GM04504 (cell line): ENCODE measurements at regions not wholly inside any gene's neighbourhood (a gene's known extent, or its start where the extent isn't known, plus 50 kb on each side); places are given as distances from the start of the nearest gene placed in this dataset.

ENCODE experiments used
- DNase-seq: peaks from one replicate; pipeline ENCODE4 v3.0.0-alpha.2; 2012; ENCODE audit warnings: low read depth

- DNase-seq = no peak
These were observed 135.7 kb downstream of the DSEL start for GRCh38 chr18:67380867-67381266.

- no peak for DNase-seq
These were observed 136.5 kb downstream of the DSEL start for GRCh38 chr18:67379981-67380380.

GRCh38 chr18:67376372-67376771, 140.1 kb downstream of the DSEL start:
- DNase-seq = no peak

- no peak for DNase-seq
These were observed 142.9 kb downstream of the DSEL start for GRCh38 chr18:67373636-67374035.

GRCh38 chr18:67367540-67367939, 149.0 kb downstream of the DSEL start:
- DNase-seq = no peak

- DNase-seq = no peak
These were observed 152.8 kb downstream of the DSEL start for GRCh38 chr18:67363694-67364093.

GRCh38 chr18:67362906-67363305, 153.6 kb downstream of the DSEL start:
- no peak for DNase-seq

GRCh38 chr18:67359873-67360838, 156.4 kb downstream of the DSEL start:
- DNase-seq = peak; percentile 81

GRCh38 chr18:67358947-67359346, 157.6 kb downstream of the DSEL start:
- DNase-seq = no peak

- DNase-seq = no peak
These were observed 161.8 kb downstream of the DSEL start for GRCh38 chr18:67354692-67355091.

- DNase-seq = no peak
These were observed 162.4 kb downstream of the DSEL start for GRCh38 chr18:67354091-67354490.

- DNase-seq = no peak
These were observed 169.1 kb downstream of the DSEL start for GRCh38 chr18:67347438-67347837.

- no peak for DNase-seq
These were observed 174.4 kb downstream of the DSEL start for GRCh38 chr18:67342159-67342558.

GRCh38 chr18:67337696-67338095, 178.8 kb downstream of the DSEL start:
- DNase-seq = no peak

GRCh38 chr18:67331857-67332256, 184.7 kb downstream of the DSEL start:
- DNase-seq = no peak

GRCh38 chr18:67319109-67319508, 197.4 kb downstream of the DSEL start:
- DNase-seq = no peak

GRCh38 chr18:67318651-67319050, 197.9 kb downstream of the DSEL start:
- peak; percentile 17 for DNase-seq

GRCh38 chr18:67310826-67311225, 205.7 kb downstream of the DSEL start:
- no peak for DNase-seq

- no peak for DNase-seq
These were observed 207.7 kb downstream of the DSEL start for GRCh38 chr18:67308819-67309218.

- no peak for DNase-seq
These were observed 211.1 kb downstream of the DSEL start for GRCh38 chr18:67305466-67305865.

- no peak for DNase-seq
These were observed 214.5 kb downstream of the DSEL start for GRCh38 chr18:67302043-67302442.

- DNase-seq = no peak
These were observed 214.9 kb downstream of the DSEL start for GRCh38 chr18:67301592-67301991.

- no peak for DNase-seq
These were observed 216.0 kb downstream of the DSEL start for GRCh38 chr18:67300498-67300897.

- no peak for DNase-seq
These were observed 223.7 kb downstream of the DSEL start for GRCh38 chr18:67292814-67293213.
